PC-3 (cell line): ENCODE measurements at regions not wholly inside any gene's neighbourhood (a gene's known extent, or its start where the extent isn't known, plus 50 kb on each side); places are given as distances from the start of the nearest gene placed in this dataset.

Source experiments
- CTCF ChIP-seq: fragments of 300-600 bp; sonication (generic); conservative IDR thresholded peaks from 2 replicates; pipeline ENCODE4 v1.5.1; 2017; ENCODE audit warnings: antibody characterized with exemption, low read depth, mild to moderate bottlenecking, low read length
- EZH2phosphoT487 ChIP-seq: fragments of 300-600 bp; sonication (generic); IDR thresholded peaks from 2 replicates; pipeline ENCODE4 v1.6.1; 2018; ENCODE audit warnings: mild to moderate bottlenecking, antibody characterized with exemption, low read length, borderline replicate concordance

GRCh38 chr9:29001006-29001405, 1427.7 kb upstream of the C9orf72 start:
- TF ChIP-seq CTCF, result no peak
- TF ChIP-seq EZH2phosphoT487, result no peak
